Keratinocyte (primary cell): ENCODE measurements at regions not wholly inside any gene's neighbourhood (a gene's known extent, or its start where the extent isn't known, plus 50 kb on each side); places are given as distances from the start of the nearest gene placed in this dataset.

Source experiments
- DNase-seq: peaks from one replicate; pipeline ENCODE4 v3.0.0-alpha.2; 2011; ENCODE audit warnings: low read depth, missing footprints, low spot score
- FAIRE-seq: peaks from 2 replicates; lab custom pipeline; 2011; peaks lifted over from hg19 to GRCh38; lab: Jason Lieb, UNC
- H2AFZ ChIP-seq: 2 replicates; pipeline ENCODE4 v1.6.0; 2012; ENCODE audit warnings: low read length, control low read depth, inconsistent platforms; ENCODE audit not compliant: control insufficient read depth
- H3K27ac ChIP-seq: 2 replicates; pipeline ENCODE4 v1.5.1; 2011; ENCODE audit warnings: low read length; ENCODE audit not compliant: control insufficient read depth, insufficient read depth
- H3K27me3 ChIP-seq: 3 replicates; pipeline ENCODE4 v1.6.0; 2011; ENCODE audit warnings: low read length; ENCODE audit not compliant: control insufficient read depth, insufficient read depth; ENCODE audit errors: extremely low read depth
- H3K36me3 ChIP-seq, 2 experiments: 2 replicates in 1 of 2; 3 replicates in 1 of 2; pipeline ENCODE4 v1.5.1; 2011; ENCODE audit warnings: low read length in 2 of 2, mild to moderate bottlenecking in 1 of 2; ENCODE audit not compliant: control insufficient read depth in 2 of 2, insufficient read depth in 2 of 2; ENCODE audit errors: extremely low read depth in 1 of 2
- H3K4me1 ChIP-seq: 3 replicates; pipeline ENCODE4 v1.5.1; 2011; ENCODE audit warnings: low read length; ENCODE audit not compliant: control insufficient read depth, insufficient read depth; ENCODE audit errors: extremely low read depth
- H3K4me2 ChIP-seq: 3 replicates; pipeline ENCODE4 v1.6.0; 2011; ENCODE audit warnings: low read depth, low read length; ENCODE audit not compliant: control insufficient read depth, insufficient read depth; ENCODE audit errors: extremely low read depth
- H3K4me3 ChIP-seq, 3 experiments: fragments of 200-600 bp in 1 of 3; sonication (generic) in 1 of 3; 2 replicates in 2 of 3; 3 replicates in 1 of 3; pipeline ENCODE4 v1.5.1; 2011 to 2016; ENCODE audit warnings: low read length in 3 of 3, mild to moderate bottlenecking in 3 of 3, control low read depth in 2 of 3, inconsistent platforms in 1 of 3, low read depth in 1 of 3, mixed read lengths in 1 of 3, mixed run types in 1 of 3, moderate library complexity in 1 of 3; ENCODE audit not compliant: control insufficient read depth in 2 of 3, insufficient read depth in 2 of 3; ENCODE audit errors: extremely low read depth in 1 of 3
- H3K79me2 ChIP-seq: 2 replicates; pipeline ENCODE4 v1.6.0; 2012; ENCODE audit warnings: low read length; ENCODE audit not compliant: control insufficient read depth, insufficient read depth
- H3K9ac ChIP-seq: 3 replicates; pipeline ENCODE4 v1.6.0; 2011; ENCODE audit warnings: low read length; ENCODE audit not compliant: control insufficient read depth, insufficient read depth; ENCODE audit errors: extremely low read depth
- H3K9me1 ChIP-seq: 3 replicates; pipeline ENCODE4 v1.6.0; 2011; ENCODE audit warnings: low read length; ENCODE audit not compliant: control insufficient read depth, insufficient read depth; ENCODE audit errors: extremely low read depth
- H3K9me3 ChIP-seq: 2 replicates; pipeline ENCODE4 v1.5.1; 2012; ENCODE audit warnings: low read depth, low read length; ENCODE audit not compliant: control insufficient read depth
- H4K20me1 ChIP-seq: 3 replicates; pipeline ENCODE4 v1.6.0; 2011; ENCODE audit warnings: low read length; ENCODE audit not compliant: control insufficient read depth, insufficient read depth; ENCODE audit errors: extremely low read depth
- EZH2 ChIP-seq: IDR thresholded peaks from one replicate; pipeline ENCODE4 v1.6.1; 2012; ENCODE audit warnings: inconsistent platforms, mild to moderate bottlenecking, low read length, moderate library complexity
- dilution Hi-C: fragments of 300-500 bp; cut with MboI; formaldehyde crosslinking; loops from one replicate; pipeline ENCODE4 v1.7.0; 2020; ENCODE audit warnings: low sequenced_read_pairs; ENCODE audit not compliant: extremely low pct_ligation_motif_present
- TF ChIP-seq, protein P1 (sequence below), 3 experiments: IDR thresholded peaks in 1 of 3; conservative IDR thresholded peaks in 1 of 3; optimal IDR thresholded peaks in 1 of 3; 2 replicates in 2 of 3; 3 replicates in 1 of 3; pipeline versions ENCODE3 to v1.5.1; 2011; ENCODE audit warnings: low read length in 3 of 3, mild to moderate bottlenecking in 3 of 3, moderate library complexity in 2 of 3, control low read depth in 1 of 3, inconsistent platforms in 1 of 3; ENCODE audit not compliant: insufficient read depth in 2 of 3; ENCODE audit errors: extremely low read depth in 1 of 3

DNA sequence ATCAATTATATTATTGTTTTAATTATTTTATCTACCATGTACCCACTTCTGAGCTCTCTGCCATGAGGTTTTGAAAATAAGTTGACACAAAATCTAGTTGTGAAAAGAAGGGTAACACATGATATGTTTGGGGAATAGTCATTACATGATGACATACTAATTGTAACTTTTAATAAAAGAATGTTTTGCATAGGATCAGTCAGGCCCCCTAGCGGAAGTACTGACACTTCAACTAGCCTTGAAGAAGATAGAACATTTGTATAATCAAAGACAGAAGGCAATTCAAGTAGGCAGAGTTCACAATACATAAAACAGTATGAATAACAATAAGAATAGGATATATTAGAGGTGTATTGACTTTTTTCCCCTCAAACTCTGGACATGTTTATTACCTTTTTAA, 1191.0 kb upstream of the AGA start:
- no peak overlapping the region for H2AFZ ChIP-seq
- H3K79me2 ChIP-seq, result no peaks in the 10 kb centered on the region
- DNase-seq (no peak), FAIRE-seq (no peak)
- no peaks in the 10 kb centered on the region for H3K36me3 ChIP-seq
- TF ChIP-seq, protein P1, sequence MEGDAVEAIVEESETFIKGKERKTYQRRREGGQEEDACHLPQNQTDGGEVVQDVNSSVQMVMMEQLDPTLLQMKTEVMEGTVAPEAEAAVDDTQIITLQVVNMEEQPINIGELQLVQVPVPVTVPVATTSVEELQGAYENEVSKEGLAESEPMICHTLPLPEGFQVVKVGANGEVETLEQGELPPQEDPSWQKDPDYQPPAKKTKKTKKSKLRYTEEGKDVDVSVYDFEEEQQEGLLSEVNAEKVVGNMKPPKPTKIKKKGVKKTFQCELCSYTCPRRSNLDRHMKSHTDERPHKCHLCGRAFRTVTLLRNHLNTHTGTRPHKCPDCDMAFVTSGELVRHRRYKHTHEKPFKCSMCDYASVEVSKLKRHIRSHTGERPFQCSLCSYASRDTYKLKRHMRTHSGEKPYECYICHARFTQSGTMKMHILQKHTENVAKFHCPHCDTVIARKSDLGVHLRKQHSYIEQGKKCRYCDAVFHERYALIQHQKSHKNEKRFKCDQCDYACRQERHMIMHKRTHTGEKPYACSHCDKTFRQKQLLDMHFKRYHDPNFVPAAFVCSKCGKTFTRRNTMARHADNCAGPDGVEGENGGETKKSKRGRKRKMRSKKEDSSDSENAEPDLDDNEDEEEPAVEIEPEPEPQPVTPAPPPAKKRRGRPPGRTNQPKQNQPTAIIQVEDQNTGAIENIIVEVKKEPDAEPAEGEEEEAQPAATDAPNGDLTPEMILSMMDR (optimal IDR thresholded peaks at IDR 0.05 in 1 of 3, IDR thresholded peaks at IDR 0.05 in 1 of 3, conservative IDR thresholded peaks at IDR 0.05 in 1 of 3; ENCODE audit: extremely low read depth in 1 of 3, insufficient read depth in 2 of 3, low read length in 3 of 3), result no peak
- H3K27ac ChIP-seq, result no peak overlapping the region
- dilution Hi-C loops, result no loop called here
- H3K4me2 ChIP-seq, result no peak overlapping the region
- no peaks in the 10 kb centered on the region for H3K4me1 ChIP-seq
- no peaks in the 10 kb centered on the region for H3K27me3 ChIP-seq
- H3K4me3 ChIP-seq, result no peak overlapping the region
- no peak overlapping the region for H3K9ac ChIP-seq
- no peaks in the 10 kb centered on the region for H3K9me3 ChIP-seq
- no peaks in the 10 kb centered on the region for H4K20me1 ChIP-seq
- H3K9me1 ChIP-seq, result no peaks in the 10 kb centered on the region

DNA sequence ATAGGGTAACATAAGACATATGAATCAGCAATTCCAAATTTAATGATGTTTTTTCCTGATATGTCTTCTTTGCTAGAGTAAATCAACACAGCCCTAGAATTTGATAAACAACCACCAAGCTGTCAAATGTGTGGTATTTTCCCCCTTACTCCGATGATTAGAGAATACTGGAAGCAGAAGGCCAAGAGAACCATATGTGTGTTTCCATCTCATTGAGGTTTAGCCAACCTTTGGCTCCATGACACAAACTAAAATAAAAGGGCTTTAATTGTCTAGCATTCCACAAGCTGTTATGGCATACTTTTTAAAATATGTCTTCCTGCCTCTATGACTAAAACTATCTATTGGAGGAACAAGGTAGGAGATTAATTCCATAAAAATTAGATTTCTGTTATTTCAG, 1222.4 kb upstream of the AGA start:
- H3K27ac ChIP-seq, result no peak overlapping the region
- no peaks in the 10 kb centered on the region for H4K20me1 ChIP-seq
- no peaks in the 10 kb centered on the region for H3K4me1 ChIP-seq
- no peaks in the 10 kb centered on the region for H3K79me2 ChIP-seq
- dilution Hi-C loops, result no loop called here
- no peaks in the 10 kb centered on the region for H3K9me3 ChIP-seq
- DNase-seq (no peak), FAIRE-seq (no peak)
- no peaks in the 10 kb centered on the region for H3K36me3 ChIP-seq
- no peaks in the 10 kb centered on the region for H3K27me3 ChIP-seq
- H3K4me3 ChIP-seq, result no peak overlapping the region
- no peak overlapping the region for H3K9ac ChIP-seq
- no peaks in the 10 kb centered on the region for H3K9me1 ChIP-seq
- no peak for TF ChIP-seq EZH2
- TF ChIP-seq, protein P1 (optimal IDR thresholded peaks at IDR 0.05 in 1 of 3, IDR thresholded peaks at IDR 0.05 in 1 of 3, conservative IDR thresholded peaks at IDR 0.05 in 1 of 3; ENCODE audit: extremely low read depth in 1 of 3, insufficient read depth in 2 of 3, low read length in 3 of 3), result no peak
- no peak overlapping the region for H2AFZ ChIP-seq
- H3K4me2 ChIP-seq, result no peak overlapping the region
